CD4-positive, alpha-beta T cell treated with Interleukin-1 beta for 1 hour (primary cell): ENCODE measurements at regions not wholly inside any gene's neighbourhood (a gene's known extent, or its start where the extent isn't known, plus 50 kb on each side); places are given as distances from the start of the nearest gene placed in this dataset.

Source experiments
- DNase-seq, 2 donors: peaks; one replicate each; pipeline ENCODE4 v3.0.0-alpha.2; 2020 to 2022

DNA sequence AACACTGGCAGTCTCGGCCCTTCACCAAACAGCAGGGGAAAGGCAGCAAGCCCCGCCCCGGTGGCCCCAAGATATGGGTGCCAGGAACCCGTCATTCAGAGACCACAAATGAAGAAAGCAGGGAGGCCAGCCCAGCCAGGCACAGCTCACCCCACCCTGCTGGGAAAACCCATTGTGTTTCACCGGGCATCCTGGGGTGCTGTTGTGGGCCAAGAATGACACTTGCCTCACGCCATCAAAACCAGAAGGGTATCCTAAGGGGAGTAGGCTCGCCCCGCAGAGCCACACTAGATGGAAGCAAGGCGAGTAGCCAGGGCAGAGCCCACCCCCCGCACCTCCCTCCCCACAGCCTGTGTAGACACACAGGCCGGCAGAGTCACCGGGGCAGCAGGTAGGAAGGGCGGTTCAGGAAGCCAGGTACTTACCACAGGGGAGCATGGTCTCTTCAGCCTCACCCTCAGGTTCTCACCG, 72.5 kb upstream of the KCNMA1 start:
- no peak for DNase-seq

GRCh38 chr10:77707570-77707969, 70.0 kb upstream of the KCNMA1 start:
- DNase-seq = no peak

DNA sequence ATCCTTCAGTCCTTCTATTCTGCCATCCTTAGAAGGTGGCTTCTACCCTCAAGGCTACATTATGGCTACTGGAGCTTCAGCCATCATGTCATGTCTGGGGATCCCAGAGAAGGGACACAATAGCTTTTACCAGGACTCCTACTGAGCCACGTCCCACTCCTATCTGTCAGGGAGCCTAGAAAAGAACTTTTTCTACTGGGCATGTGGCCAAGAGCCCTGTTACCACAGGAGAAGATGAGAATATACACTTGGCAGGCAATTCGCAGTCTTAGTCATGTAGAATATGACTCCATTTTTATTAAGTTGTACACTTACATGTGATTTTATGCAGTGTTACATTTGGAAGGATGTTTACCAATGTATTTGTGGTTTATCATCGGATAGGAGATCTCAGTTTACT, 64.6 kb upstream of the KCNMA1 start:
- DNase-seq = no peak

- no peak for DNase-seq
Measured at GRCh38 chr10:77700086-77700485, 62.5 kb upstream of the KCNMA1 start.

- no peak for DNase-seq
Measured at GRCh38 chr10:77699080-77699645, 61.6 kb upstream of the KCNMA1 start.

GRCh38 chr10:77698267-77698931, 60.8 kb upstream of the KCNMA1 start:
- no peak for DNase-seq

DNA sequence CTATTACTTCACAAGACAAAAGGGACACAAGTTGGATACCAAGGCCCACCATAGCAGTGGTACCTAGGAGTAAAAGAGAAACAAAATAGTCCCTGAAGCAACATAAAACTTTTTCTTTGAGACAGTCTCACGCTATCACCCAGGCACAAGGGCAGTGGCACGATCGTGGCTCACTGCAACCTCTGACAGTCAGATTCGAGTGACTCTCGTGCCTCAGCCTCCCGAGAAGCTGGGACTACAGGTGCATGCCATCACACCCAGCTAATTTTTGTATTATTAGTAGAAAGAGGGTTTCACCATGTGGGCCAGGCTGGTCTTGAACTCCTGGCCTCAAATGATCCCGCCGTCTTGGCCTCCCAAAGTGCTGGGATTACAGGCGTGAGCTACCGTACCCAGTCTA, 59.0 kb upstream of the KCNMA1 start:
- DNase-seq = no peak

- DNase-seq = no peak
Measured at GRCh38 chr10:77695186-77695585, 57.6 kb upstream of the KCNMA1 start.

- DNase-seq = no peak
Measured at GRCh38 chr10:77692782-77693181, 55.2 kb upstream of the KCNMA1 start.

DNA sequence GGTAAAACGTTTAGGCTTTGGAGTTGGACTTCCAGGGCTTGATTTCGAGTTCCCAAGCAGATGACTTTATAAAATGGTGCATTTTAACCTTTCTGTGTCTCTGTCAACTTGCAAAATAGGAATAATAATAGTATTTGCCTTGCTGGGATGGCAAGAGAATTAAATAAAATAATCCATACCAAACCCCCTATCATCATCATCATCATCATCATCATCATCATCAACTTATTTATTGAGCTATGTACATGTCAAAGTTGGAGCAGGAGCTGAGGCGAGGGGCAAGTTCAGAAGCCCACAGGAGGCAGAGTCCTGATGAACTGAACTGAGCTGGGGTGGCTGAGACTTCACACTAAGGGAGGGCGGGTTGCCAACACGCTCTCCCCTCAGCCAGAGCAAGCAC, 51.7 kb upstream of the KCNMA1 start:
- DNase-seq = no peak

- no peak for DNase-seq
Measured at GRCh38 chr10:77687621-77688020, 50.0 kb upstream of the KCNMA1 start.
